Panc1 (cell line): ENCODE measurements at regions not wholly inside any gene's neighbourhood (a gene's known extent, or its start where the extent isn't known, plus 50 kb on each side); places are given as distances from the start of the nearest gene placed in this dataset.

Source experiments
- ATAC-seq: fragments of 200-7000 bp; cut with Tn5 transposase; 2 replicates; pipeline ENCODE4 v1.9.1; 2020; ENCODE audit warnings: mild to moderate bottlenecking, moderate library complexity
- BruUV-seq: library from RNA; stranded (reverse); fragments of 400-500 nt; replicated peaks from 2 replicates; lab custom pipeline; 2021; lab: Mats Ljungman, UMichigan
- CTCF ChIA-PET: fragments of 300-600 bp; sonication (Branson Sonifier 250); formaldehyde crosslinking; loops from one replicate; lab custom pipeline; 2022; ENCODE audit warnings: antibody characterized with exemption; lab: Charles Lee
- POLR2A ChIA-PET: fragments of 300-600 bp; sonication (Branson Sonifier 250); formaldehyde crosslinking; loops from one replicate; lab custom pipeline; 2022; ENCODE audit warnings: antibody characterized with exemption; lab: Charles Lee
- DNase-seq: peaks from one replicate; pipeline ENCODE4 v3.0.0-alpha.2; 2010; ENCODE audit warnings: low read depth, low spot score
- H3K27ac ChIP-seq: 2 replicates; pipeline ENCODE4 v1.5.1; 2011; ENCODE audit warnings: mild to moderate bottlenecking, low read length, inconsistent platforms
- H3K27me3 ChIP-seq: fragments of 200-500 bp; sonication (Bioruptor generic); 2 replicates; pipeline ENCODE4 v1.6.0; 2014; ENCODE audit warnings: low read length, inconsistent platforms; ENCODE audit not compliant: control insufficient read depth, insufficient read depth
- H3K36me3 ChIP-seq: fragments of 200-500 bp; sonication (Bioruptor generic); 2 replicates; pipeline ENCODE4 v1.5.1; 2014; ENCODE audit warnings: inconsistent platforms, mild to moderate bottlenecking, low read length, moderate library complexity; ENCODE audit not compliant: control insufficient read depth, insufficient read depth
- H3K4me1 ChIP-seq: 2 replicates; pipeline ENCODE4 v1.5.1; 2011; ENCODE audit warnings: inconsistent platforms, mild to moderate bottlenecking, low read length, moderate library complexity; ENCODE audit not compliant: control insufficient read depth, insufficient read depth
- H3K4me3 ChIP-seq, 2 experiments: 2 replicates each; pipeline ENCODE4 v1.5.1; 2011 to 2012; ENCODE audit warnings: low read depth in 2 of 2, low read length in 2 of 2, mild to moderate bottlenecking in 2 of 2, inconsistent platforms in 1 of 2, moderate library complexity in 1 of 2
- H3K9me3 ChIP-seq: fragments of 200-500 bp; sonication (Bioruptor generic); 2 replicates; pipeline ENCODE4 v1.5.1; 2014; ENCODE audit warnings: low read depth, mild to moderate bottlenecking, inconsistent platforms, low read length, moderate library complexity; ENCODE audit not compliant: control insufficient read depth, insufficient read depth
- CTCF ChIP-seq: fragments of 450-650 bp; IDR thresholded peaks from 2 replicates; pipeline ENCODE4 v1.5.1; 2017; ENCODE audit warnings: mild to moderate bottlenecking
- POLR2AphosphoS5 ChIP-seq: IDR thresholded peaks from 2 replicates; pipeline ENCODE4 v1.6.1; 2012; ENCODE audit warnings: mild to moderate bottlenecking, low read depth, low read length, moderate library complexity
- SIN3A ChIP-seq: IDR thresholded peaks from 2 replicates; pipeline ENCODE4 v1.6.1; 2012; ENCODE audit warnings: low read depth, mild to moderate bottlenecking, low read length, moderate library complexity, borderline replicate concordance; ENCODE audit not compliant: insufficient read depth
- TCF7L2 ChIP-seq: IDR thresholded peaks from 2 replicates; pipeline ENCODE4 v1.6.1; 2011; ENCODE audit warnings: mild to moderate bottlenecking, low read depth, low read length, inconsistent platforms
- in situ Hi-C: cut with HindIII; loops from 2 replicates; pipeline ENCODE4 v1.10.0; 2016; ENCODE audit warnings: low sequenced_read_pairs, low pct_unique_long_range_greater_than_20kb
- intact Hi-C: fragments of 100-400 bp; cut with micrococcal nuclease; formaldehyde crosslinking; loops from one replicate; pipeline ENCODE4 v1.10.0; 2022; ENCODE audit not compliant: unreplicated experiment
- TF ChIP-seq, protein P1 (sequence below), 2 experiments: IDR thresholded peaks; 2 replicates each; pipeline ENCODE4 v1.6.1; 2011 to 2012; ENCODE audit warnings: low read depth in 2 of 2, control low read depth in 1 of 2, low read length in 1 of 2, mild to moderate bottlenecking in 1 of 2, moderate library complexity in 1 of 2; ENCODE audit not compliant: insufficient read depth in 1 of 2

DNA sequence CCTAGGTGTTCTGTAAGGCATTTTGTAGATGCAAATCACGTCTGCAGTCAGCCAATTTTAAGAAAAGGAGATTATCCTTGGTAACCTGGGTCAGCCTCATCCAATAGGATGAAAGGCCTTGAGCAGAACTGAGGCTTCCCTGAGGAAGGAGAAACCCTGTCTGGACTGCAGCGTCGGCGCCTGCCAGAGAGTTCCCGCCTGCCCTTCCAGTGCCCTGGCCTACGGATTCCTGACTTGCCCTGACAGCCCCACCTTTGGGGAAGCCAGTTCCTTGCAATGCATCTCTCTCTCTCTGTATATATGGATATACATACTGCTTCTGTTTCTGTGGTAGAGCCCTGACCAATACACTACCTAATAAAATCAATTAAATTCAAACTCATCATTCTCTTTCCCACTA is 66.2 kb upstream of the RUFY1 start:
- Histone ChIP-seq H3K9me3 (no peaks in the 10 kb centered on the region), H3K27me3 (no peaks in the 10 kb centered on the region), H3K4me3 (no peak overlapping the region), H3K36me3 (no peaks in the 10 kb centered on the region), H3K27ac (no peak overlapping the region), H3K4me1 (no peaks in the 10 kb centered on the region)
- no TSS peak for BruUV-seq
- in situ Hi-C loops (no loop called here), intact Hi-C loops (no loop called here)
- CTCF ChIA-PET: no interaction called here
- ATAC-seq: peak; percentile 38; the same call in 1 of the 2 replicates
- DNase-seq: no peak
- POLR2A ChIA-PET: no interaction called here
- no peak for TF ChIP-seq TCF7L2
- TF ChIP-seq, protein P1, sequence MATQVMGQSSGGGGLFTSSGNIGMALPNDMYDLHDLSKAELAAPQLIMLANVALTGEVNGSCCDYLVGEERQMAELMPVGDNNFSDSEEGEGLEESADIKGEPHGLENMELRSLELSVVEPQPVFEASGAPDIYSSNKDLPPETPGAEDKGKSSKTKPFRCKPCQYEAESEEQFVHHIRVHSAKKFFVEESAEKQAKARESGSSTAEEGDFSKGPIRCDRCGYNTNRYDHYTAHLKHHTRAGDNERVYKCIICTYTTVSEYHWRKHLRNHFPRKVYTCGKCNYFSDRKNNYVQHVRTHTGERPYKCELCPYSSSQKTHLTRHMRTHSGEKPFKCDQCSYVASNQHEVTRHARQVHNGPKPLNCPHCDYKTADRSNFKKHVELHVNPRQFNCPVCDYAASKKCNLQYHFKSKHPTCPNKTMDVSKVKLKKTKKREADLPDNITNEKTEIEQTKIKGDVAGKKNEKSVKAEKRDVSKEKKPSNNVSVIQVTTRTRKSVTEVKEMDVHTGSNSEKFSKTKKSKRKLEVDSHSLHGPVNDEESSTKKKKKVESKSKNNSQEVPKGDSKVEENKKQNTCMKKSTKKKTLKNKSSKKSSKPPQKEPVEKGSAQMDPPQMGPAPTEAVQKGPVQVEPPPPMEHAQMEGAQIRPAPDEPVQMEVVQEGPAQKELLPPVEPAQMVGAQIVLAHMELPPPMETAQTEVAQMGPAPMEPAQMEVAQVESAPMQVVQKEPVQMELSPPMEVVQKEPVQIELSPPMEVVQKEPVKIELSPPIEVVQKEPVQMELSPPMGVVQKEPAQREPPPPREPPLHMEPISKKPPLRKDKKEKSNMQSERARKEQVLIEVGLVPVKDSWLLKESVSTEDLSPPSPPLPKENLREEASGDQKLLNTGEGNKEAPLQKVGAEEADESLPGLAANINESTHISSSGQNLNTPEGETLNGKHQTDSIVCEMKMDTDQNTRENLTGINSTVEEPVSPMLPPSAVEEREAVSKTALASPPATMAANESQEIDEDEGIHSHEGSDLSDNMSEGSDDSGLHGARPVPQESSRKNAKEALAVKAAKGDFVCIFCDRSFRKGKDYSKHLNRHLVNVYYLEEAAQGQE (IDR thresholded peaks at IDR 0.05; ENCODE audit: insufficient read depth in 1 of 2, low read depth in 2 of 2, low read length in 1 of 2): no peak
- TF ChIP-seq SIN3A: no peak
- TF ChIP-seq POLR2AphosphoS5: no peak
- TF ChIP-seq CTCF: no peak

DNA sequence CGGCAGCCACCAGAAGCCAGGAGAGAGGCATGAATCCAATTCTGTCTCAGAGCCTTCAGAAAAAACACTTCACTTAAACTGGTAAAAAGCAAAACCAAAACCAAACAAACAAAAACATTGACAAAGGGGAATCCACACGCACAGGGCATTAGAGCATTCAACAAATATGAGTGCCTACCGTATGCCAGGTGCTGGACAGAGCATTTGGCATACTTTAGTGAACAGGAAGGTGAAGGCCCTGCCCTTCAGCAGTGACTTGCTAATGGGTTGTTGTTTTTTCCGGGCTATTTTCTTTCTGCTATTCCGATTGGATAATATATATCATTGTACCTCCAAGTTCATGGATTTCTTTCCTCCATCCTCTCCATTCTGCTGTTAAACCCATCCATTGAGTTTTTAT is 71.7 kb upstream of the RUFY1 start:
- ATAC-seq (no peak), DNase-seq (no peak)
- no peaks in the 10 kb centered on the region for H3K9me3 ChIP-seq
- H3K27me3 ChIP-seq: no peaks in the 10 kb centered on the region
- POLR2A ChIA-PET: no interaction called here
- CTCF ChIA-PET: no interaction called here
- no peaks in the 10 kb centered on the region for H3K36me3 ChIP-seq
- no peak overlapping the region for H3K4me3 ChIP-seq
- no peak for TF ChIP-seq CTCF
- TF ChIP-seq, protein P1 (IDR thresholded peaks at IDR 0.05; ENCODE audit: insufficient read depth in 1 of 2, low read depth in 2 of 2, low read length in 1 of 2): 0 out of 4 replicates have a peak, but pooled peaks of 1 of the 2 experiments have one; percentile 39
- BruUV-seq: no TSS peak
- no peaks in the 10 kb centered on the region for H3K4me1 ChIP-seq
- in situ Hi-C loops: no loop called here
- intact Hi-C loops: no loop called here
- H3K27ac ChIP-seq: no peak overlapping the region
